ENCODE measurements at regions not wholly inside any gene's neighbourhood (a gene's known extent, or its start where the extent isn't known, plus 50 kb on each side); places are given as distances from the start of the nearest gene placed in this dataset.

DNA sequence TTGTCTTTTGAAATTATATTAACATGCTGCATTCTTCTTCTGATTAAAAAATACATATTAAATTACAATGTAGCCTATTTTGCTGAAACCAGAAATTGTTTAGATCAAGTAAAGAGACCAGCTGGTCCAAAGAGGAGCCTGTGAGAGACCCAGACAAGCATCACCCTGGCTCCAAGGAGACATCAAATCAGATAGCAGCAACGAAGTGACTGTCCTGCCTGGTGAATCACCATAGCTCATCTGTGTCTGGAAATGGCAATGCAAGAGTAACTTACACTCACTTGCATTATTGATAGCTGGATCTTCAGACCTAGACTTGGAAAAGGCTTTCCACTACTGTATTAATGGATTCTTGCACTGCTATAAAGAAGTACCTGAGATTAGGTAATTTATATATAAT is 169.1 kb downstream of the KCTD12 start:
- TF ChIP-seq, protein P1, sequence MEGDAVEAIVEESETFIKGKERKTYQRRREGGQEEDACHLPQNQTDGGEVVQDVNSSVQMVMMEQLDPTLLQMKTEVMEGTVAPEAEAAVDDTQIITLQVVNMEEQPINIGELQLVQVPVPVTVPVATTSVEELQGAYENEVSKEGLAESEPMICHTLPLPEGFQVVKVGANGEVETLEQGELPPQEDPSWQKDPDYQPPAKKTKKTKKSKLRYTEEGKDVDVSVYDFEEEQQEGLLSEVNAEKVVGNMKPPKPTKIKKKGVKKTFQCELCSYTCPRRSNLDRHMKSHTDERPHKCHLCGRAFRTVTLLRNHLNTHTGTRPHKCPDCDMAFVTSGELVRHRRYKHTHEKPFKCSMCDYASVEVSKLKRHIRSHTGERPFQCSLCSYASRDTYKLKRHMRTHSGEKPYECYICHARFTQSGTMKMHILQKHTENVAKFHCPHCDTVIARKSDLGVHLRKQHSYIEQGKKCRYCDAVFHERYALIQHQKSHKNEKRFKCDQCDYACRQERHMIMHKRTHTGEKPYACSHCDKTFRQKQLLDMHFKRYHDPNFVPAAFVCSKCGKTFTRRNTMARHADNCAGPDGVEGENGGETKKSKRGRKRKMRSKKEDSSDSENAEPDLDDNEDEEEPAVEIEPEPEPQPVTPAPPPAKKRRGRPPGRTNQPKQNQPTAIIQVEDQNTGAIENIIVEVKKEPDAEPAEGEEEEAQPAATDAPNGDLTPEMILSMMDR (conservative IDR thresholded peaks at IDR 0.05; ENCODE audit: low read depth, low read length), result no peak
- H3K4me3 ChIP-seq (ENCODE audit: low read length), result no peak overlapping the region
- no peak for DNase-seq (ENCODE audit: low read depth)

DNA sequence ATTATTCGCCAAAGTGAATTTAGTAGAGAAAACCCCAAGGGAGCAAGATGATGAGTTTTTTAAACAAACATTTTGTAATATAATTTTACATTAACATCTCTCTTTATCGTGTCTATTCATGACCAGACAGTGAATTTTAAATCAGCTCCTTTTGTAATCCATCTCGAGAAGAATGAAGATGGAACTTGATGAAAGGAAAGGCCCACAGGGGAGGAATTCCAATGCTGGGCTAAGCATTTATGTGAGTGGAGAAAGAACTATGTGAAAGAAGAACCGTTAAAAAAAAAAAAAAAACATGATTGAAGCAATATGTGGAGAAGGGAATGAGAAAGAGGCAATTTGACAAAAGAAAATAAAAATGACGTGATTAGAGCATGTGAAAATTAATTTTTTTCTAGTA is 170.6 kb downstream of the KCTD12 start:
- TF ChIP-seq, protein P1 (conservative IDR thresholded peaks at IDR 0.05; ENCODE audit: low read depth, low read length), result no peak
- no peak for DNase-seq (ENCODE audit: low read depth)
- no peak overlapping the region for H3K4me3 ChIP-seq (ENCODE audit: low read length)

DNA sequence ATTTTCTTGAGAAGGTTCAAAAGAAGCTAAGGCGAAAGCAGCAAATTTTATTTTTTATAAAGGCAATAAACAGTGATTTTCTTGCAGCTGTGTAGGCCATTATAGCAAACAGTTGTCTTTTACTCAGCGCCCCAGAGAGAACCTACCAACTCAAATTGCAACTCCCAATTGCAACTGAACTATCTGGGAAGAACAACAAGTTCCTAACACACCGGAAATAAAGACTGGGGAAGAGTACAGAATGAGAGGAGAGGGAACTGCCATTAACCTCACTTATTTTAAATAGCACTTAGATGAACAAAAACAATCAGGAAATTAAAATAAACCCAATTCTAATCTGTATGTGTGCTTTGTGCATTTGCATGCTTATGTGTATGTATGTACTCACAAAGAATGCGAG is 171.1 kb downstream of the KCTD12 start:
- H3K4me3 ChIP-seq (ENCODE audit: low read length), result no peak overlapping the region
- TF ChIP-seq, protein P1 (conservative IDR thresholded peaks at IDR 0.05; ENCODE audit: low read depth, low read length), result no peak
- DNase-seq (ENCODE audit: low read depth), result no peak

DNA sequence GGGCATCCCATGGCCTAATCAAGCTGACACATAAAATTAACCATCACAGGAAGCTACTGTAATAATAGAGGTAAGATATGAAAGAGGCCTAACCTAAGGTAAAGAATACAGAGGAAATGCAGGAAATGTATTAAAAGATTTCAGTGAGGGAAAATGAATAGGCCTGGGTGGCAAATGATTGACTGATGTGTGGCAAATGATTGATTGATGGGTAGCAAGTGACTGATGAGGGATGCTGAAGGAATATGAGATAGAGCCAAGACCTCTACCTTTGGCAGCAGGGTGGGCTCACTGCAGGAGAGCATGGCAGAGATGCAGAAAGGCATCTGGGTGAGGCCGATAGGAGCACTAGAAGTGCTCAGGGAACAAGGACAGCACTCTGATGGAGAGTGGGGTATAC is 172.9 kb downstream of the KCTD12 start:
- no peak for DNase-seq (ENCODE audit: low read depth)
- H3K4me3 ChIP-seq (ENCODE audit: low read length), result no peak overlapping the region
- TF ChIP-seq, protein P1 (conservative IDR thresholded peaks at IDR 0.05; ENCODE audit: low read depth, low read length), result no peak

DNA sequence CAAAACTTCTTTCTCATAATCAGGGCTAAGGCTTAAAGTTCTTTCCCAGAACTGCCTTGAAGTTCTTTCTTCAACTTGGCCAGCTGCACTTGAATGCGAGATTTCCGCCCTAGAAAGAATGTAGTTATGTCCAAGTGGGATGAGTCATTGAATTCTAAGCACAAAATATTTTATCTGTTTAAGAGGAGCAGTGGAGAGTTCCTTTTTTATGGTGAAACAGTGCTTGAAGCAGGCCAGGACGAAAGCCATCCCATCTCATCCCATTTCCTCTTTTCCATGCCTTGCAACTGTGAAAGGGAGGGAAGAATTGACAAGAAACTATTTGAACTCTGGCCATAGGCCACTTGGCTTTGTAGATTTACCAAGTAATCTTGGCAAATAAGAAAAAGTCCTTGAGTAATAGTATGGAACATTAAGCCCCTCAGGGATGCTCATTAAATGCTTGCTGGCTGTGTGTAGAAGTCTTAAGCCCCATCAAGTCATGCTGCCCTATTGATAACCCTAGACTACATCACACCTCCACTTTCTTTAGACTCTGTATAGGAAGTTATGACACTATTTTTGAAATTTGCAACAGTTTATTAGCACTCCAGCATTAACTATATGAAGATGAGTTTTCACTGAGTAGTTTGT is 174.5 kb downstream of the KCTD12 start:
- H3K4me3 ChIP-seq (ENCODE audit: low read length), result no peak overlapping the region
- TF ChIP-seq, protein P1 (conservative IDR thresholded peaks at IDR 0.05; ENCODE audit: low read depth, low read length), result no peak
- DNase-seq (ENCODE audit: low read depth), result peak; percentile 92

DNA sequence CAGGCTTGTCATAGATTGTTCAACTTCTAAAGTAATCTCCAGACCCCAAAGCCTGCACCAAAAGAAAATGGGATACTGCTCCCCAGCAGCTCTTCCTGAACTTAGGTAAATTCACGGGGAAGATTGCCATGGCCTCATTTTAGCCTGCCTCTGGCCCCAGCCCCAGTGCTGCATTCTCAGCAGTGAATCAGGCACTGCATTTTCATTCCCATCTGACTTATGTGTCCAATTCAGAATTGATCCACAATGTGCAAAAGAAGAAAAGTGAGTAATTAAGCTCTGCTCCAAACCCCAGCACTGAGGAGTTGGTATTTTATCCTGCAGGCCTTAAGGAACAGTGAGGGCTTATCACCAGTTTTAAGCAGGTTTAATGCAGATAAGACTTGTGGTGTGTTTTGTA is 176.4 kb downstream of the KCTD12 start:
- H3K4me3 ChIP-seq (ENCODE audit: low read length), result no peak overlapping the region
- TF ChIP-seq, protein P1 (conservative IDR thresholded peaks at IDR 0.05; ENCODE audit: low read depth, low read length), result no peak
- no peak for DNase-seq (ENCODE audit: low read depth)

DNA sequence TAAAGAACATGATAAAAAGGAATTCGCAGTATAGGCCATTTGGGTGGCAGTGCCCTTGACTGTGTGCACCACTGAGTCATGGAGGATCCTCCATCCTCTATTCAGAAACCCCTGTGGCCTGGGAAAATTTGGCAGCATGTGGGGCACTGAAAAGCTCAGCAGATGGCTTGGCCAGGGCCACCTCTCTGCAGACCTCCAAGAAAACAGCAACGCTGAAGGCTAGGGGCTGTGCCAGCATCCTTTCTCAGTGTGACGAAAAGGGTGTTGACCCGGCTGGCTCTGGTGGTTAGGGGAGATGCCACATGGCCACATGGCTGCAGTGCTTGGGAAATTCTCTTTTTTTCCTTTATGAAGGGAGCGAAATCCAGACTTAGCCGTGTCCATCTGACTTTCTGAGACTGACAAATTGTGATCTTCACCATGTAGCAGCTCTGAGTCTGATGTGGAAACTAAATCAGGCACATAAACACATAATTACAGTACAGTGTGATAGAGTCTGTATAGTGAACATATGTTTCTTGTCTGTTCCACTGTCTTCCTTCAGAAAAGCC is 178.0 kb downstream of the KCTD12 start:
- no peak overlapping the region for H3K4me3 ChIP-seq (ENCODE audit: low read length)
- no peak for DNase-seq (ENCODE audit: low read depth)
- TF ChIP-seq, protein P1 (conservative IDR thresholded peaks at IDR 0.05; ENCODE audit: low read depth, low read length), result no peak
